GM21576 (cell line): ENCODE measurements at regions not wholly inside any gene's neighbourhood (a gene's known extent, or its start where the extent isn't known, plus 50 kb on each side); places are given as distances from the start of the nearest gene placed in this dataset.
"Not testable (repeated sequence)": the region's sequence is repeated elsewhere in the genome, so short reads cannot be mapped to it uniquely, and the experiment has no call there.

Source experiments
- ATAC-seq: cut with Tn5 transposase; IDR thresholded peaks from one replicate; pipeline ENCODE4 v1.9.1; 2021; ENCODE audit warnings: mild to moderate bottlenecking, moderate library complexity; ENCODE audit not compliant: unreplicated experiment

DNA sequence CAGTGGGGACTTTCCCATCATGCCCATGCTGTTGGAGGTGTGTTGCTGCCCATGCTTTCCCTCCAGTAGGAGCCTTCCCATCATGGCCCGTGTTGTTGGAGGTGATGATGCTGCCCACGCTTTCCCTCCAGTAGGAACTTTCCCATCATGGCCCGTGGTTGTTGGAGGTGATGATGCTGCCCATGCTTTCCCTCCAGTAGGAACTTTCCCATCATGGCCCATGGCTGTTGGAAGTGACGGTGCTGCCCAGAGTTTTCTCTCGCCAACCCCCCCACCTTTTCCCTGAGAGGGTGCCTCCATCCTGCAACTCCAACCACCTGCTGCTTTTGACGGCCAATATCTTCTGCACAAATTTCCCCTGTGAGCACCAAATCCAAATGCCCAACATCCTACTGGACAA is 205.7 kb downstream of the TOMM20 start:
- no peak for ATAC-seq

DNA sequence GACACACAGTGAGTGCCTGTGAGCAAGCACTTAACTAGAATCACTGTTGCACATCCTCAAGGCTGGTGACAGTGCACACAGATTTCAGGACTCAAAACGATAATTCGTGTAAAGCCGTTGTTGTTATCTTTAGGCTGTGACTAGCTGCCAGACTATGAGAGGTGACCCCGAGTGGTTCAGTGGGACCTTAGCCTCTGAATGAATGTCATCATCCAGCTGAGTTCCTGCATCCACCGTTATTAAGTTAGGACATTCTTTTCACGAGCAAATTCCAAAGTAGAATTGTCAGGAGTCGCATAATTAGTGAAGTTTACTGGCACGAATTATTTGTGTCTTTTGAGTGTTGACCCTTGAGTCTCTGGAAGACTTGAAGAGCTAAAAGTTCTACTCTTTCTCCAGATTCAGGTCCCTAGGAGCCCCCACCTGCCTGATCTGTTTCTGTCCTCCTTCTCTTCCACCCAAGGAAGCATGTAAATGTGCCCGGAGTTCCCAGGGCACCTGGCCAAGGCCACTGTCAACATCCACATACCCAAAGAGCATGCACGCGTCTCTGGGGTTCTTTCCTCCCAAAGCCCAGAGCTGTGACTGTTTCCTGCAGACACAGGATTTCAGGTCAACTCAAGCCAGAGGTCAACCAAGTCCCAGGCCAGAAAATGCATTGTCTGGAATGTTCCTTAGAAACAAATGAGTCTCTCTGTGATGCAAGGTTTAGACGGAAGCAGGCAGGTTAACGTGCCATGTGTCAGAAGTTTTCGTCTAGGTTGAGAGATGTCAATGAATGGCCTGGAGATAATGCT is 207.2 kb downstream of the TOMM20 start:
- no peak for ATAC-seq

DNA sequence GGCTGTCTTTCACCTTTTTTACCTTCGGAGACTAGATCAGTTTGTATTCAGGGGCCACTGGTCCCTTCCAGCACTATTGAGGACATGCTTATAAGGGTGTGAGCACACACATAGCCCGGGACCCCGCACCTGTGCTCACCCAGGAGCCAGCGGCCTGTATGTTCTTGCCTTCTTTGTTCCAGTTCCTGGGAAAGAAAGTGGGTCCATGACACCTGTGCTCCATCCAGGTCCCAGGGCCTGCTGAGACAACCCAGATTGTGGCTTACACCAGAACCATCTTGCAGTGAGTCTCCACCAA is 207.8 kb downstream of the TOMM20 start:
- ATAC-seq: no peak

DNA sequence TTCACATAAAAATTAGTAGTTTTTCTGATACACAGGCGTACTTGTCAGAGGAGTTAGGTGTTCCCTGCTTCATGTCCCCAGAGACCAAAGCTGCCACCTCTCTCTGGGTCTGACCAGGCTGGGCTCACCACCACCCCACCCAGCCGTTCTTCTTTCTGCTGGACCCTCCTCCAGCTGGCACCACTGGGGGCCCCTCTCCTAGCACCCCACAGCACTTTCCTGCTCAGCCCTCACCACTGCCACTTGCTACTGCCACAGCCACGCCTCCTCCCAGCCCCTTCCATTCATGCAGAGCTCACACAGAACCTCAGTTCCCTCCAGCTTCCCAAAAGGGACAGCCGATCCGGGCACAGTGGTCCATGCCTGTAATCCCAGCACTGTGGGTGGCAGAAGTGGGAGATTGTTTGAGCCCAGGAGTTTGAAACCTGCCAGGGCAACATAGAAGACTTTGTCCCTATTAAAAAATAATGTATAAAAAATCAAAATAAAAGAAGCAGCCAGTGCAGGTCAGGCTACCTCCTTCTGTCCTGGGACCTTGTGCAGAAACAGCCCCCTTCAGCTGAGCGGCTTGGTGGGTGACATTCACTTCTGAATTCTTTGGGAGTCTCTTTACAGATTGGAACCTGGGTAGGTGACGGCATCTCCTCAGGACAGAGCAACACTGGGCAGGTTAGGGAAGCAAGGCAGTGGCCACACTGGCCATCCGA is 208.3 kb downstream of the TOMM20 start:
- no peak for ATAC-seq

DNA sequence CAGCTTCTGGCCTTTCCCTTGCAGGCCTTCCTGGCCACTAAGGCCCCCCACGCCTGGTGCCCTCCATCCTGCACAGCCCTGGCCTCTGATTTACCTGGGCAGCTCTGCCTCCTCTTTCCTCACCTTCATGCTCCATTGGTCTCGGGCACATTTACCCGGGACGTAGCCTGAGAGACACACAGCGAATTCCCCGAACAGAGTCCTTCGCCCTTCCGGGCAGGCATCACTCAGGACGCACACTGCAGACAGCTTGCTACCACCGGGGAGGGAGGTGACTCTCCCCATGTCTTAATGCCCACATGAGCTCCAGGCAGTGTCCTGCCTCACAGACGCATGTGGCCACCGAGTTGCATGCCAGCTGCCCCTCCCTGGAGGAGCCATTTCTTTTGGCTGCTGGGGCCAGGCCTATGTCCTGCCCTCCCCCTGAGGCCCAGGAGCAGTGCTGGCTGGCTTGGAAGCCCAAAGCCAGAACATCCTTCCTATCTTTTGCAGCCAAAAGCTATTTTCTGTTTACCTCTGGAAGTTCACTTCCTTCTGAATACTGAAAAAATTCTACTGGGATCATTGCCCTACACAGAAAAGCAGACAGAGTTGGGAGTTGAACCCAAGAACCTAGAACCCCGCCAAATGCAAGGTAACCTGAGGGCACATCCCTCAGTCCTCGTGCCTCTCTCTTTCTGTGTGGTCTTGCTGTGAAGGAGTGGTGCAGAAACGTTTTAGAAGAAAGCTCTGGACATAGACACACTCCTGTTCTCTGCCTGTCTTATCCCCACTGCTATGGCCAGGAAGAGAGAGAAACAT is 209.5 kb downstream of the TOMM20 start:
- no peak for ATAC-seq

DNA sequence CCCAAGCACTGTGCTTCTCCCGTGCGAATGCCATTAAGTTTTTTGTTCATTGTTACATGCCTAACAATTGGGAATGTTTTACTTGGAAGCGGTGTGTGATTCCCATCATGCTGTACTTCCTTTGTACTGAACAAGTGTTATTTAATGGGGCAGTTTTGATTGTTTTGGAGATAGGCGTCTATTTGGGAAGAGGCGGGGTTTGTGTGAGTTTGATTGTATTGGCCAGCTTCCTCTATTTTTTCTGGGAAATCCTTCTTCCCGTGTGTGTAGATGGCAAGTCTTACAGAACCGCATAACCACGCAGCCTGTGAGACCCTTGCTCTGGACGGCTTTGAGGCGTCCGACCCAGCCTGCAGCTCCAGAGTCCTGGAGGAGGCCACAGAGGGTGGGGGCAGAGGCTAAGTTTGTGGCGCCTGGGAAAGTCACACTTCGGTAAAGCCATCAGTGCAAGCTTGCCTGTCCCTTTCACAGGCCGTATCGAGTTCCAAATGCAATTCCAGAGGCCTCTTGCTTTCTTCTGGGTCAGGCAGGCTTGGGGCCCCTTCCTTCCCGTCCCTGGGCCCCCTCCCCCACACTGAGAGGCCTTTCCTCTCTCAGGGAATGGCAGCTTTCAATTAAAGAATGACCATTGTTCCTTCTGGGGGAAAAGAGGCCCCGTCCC is 210.3 kb downstream of the TOMM20 start:
- ATAC-seq: no peak

DNA sequence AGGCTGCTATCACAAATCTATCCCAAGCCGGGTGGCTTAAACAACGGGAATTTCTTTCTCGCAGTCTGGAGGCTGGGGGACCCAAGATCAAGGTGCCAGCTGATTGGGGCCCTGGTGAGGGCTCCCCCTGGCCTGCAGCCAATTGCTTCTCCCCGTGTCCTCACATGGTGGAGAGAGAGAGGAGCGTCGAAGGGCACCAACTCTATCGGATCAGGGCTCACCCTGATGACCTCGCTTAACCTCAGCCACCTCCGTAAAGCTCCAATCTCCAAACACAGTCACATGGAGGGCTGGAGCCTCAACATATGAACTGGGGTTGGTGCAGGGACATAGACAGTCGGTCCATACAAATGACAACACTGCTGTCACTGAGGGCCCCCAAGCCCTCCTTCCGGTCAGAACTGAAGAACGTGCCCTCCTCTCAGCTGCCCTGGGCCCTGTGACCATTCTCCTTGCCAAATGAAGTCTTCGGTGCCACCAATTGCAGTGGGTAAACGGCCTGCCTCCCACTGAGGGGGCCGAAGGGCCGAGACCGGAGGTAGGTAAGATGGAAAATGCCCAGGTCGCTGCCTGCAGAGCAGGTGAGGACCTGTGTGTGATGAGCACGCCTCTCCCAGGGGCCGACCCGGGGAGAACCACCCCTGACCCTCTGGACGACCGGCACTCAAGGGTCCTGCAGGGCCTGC is 211.0 kb downstream of the TOMM20 start:
- no peak for ATAC-seq

DNA sequence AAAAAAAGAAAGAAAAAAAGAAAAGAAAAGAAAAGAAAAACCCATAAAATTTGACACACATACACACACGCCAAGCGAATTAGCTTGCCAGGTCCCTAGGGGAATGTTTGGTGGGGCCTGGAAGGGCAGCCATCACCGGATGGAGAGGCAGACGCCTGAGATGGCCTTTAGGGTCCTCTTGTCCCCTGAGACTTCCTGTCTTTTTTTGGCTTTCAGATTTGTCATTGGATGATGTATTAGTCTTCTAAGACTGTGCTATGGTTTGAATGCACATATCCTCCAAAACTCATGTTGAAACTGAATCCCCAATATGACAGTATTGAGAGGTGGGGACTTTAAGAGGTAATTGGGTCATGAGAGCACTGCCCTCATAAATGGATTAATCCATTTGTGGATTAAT is 211.8 kb downstream of the TOMM20 start:
- no peak for ATAC-seq

DNA sequence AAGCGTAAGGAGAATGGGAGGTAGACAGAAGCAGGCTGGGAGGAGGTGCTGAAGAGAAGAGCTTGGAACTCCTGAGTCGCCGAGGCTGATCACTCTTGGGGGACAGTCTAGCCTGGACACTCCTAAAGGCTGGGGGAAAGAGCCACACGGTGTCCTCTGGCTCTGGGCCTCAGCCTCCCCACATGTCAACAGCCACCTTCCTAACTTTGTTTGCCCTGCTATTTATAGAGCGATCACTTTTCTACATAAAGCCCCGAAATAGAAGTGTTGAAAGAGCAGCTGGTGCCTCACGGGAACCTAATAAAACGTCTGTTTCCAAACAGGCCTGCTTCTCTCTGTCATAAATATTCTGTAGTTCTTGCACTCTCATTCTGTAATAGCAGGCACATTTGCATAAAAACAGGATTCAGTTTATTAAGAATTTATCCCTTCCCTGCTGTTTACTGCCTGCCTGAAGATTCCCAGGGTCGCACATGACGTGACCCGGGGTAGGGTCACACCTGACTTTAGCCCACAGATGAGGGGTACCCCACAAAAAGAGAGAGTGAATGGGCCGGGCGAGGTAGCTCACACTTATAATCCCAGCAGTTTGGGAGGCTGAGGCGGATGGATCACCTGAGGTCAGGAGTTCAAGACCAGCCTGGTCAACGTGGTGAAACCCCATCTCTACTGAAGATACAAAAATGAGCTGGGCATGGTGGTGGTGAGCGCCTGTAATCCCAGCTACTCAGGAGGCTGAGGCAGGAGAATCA is 212.5 kb downstream of the TOMM20 start:
- no peak for ATAC-seq

DNA sequence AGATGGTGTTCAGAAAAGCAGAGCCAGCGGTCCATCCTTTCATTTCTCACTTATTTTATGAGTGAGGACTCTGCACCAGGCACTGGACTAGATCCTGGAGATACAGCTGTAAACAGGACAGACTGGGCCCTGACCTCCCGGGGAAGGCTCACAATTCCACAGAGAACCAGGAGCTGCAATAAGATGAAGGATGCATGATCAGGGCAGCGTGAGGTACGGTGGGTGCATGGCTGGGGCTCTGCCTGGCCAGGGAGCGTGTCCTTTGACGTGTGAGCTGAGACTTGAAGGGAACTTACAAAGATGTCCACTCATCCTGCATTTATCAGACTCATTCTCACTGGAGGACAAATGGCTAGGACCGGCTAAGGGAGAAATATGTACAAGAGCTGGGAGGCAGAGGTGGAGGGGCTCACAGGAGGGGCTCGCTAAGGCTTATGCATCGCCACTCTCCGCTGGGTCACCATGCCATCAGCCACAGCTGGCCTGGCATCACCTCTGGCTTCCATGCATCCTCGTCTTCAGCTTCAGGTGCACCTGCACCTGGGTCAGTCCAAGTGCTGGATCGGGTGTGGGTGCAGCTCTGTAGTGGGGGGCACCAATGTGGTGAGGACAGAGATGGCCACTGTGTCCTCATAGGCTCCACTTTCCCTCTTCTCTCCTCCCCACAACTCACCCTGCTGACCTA is 213.9 kb downstream of the TOMM20 start:
- ATAC-seq: no peak

DNA sequence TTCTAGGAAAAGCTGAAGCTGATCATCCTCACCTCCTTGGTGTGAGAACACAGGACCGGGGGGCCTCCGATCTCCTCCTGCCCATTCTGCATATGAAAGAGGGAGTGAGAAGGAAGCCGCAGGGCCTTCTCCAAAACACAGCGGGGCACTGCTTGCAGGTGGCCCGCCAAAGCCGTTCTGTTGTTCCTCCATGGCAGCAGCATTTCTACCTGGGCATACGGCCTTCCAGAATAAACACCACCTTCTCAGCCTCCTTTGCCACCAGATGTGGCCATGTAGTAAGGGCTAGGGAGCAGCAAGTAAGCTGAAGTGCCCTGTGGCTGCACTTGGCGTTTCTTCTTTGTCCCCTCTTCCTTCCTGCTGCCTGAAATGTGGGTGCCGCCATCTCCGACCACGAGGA is 214.9 kb downstream of the TOMM20 start:
- ATAC-seq: no peak

DNA sequence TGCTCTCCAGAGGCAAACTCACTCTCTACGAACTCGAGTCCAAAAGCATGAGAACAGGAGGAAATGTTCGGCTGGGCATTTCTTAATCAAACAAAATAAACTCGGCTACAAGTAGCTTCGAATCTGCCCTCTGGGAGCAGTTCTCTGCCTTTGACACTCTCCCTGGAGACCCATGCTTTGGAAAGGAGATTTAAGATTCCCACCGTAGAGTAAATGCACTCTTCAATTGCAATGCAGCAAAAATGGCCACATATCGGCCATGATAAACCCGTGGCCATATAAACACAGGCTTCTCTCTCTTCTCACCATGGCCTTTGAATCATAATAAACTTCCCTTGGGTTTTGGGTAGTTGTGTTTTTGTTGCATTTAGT is 215.4 kb downstream of the TOMM20 start:
- ATAC-seq: no peak

DNA sequence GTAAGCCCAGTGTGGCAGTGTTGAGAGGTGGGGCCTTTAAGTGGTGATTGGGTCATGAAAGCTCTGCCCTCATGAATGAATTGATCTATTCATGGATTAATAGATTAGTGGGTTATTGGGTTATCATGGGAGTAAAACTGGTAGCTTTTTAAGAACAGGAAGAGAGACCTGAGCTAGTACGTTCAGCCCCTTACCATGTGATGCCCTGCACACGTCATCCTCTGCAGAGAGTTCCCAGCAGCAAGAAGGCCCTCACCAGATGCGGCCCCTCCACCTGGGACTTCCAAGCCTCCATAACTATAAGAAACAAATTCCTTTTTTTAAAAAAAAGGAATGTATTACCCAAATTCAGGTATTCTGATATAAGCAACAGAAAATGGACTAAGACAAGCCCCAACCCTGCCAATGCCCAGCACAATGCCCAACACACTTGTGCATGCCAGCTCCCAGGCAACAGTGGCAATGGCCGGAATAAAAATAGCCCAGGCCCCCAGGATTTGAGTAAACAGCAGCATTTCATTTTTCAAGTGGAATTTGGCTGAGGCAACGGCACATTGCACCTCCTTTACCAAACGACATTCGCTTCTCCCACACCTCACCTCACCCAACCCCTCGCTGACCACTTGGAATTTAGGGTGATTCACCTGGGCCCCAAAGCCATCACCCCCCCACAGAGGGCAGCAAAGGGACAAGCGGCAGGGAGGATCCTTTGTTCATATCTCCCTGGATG is 215.9 kb downstream of the TOMM20 start:
- no peak for ATAC-seq

DNA sequence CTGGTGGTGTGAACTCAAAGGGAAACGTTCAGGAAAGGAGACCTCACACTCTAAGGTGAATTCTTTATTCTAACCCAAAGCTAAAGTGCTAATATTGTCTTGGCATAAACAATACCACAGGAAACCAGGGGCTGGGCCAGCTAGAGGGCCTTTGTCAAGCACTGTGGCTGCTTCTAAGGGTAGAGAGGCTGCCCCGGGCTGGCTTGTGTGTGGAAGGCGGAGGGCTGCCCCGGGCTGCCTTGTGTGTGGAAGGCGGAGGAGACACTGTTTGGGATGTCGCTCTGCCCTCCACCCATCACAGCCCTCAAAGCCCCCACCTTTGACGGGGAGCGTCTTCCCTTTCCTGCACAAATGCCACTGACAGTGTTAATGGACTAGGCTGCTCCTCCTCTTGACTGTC is 216.8 kb downstream of the TOMM20 start:
- ATAC-seq: no peak

DNA sequence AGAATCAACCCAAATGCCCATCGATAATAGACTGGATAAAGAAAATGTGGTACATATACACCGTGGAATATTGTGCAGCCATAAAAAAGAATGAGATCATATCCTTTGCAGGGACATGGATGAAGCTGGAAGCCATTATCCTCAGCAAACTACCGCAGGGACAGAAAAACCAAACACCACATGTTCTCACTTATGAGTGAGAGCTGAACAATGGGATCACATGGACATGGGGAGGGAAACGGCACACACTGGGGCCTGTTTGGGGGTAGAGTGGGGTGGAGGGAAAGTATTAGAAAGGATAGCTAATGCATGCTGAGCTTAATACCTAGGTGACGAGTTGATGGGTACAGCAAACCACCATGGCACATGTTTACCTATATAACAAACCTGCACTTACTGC is 217.5 kb downstream of the TOMM20 start:
- ATAC-seq: not testable (repeated sequence)

DNA sequence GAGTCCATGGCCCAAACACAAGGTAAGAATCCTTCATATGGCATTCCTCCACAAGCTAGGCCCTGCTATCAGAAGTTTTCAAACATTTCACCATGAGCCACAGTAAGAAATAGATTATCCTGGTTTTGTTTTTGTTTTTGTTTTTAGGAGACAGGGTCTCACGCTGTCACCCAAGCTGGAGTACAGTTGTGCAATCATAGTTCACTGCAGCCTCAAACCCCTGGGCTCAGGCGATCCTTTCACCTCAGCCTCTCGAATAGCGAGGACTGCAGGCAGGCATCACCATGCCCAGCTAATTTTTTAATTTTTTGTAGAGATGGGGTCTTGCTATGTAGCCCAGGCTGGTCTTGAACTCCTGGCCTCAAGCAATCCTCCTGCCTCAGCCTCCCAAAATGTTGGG is 218.8 kb downstream of the TOMM20 start:
- no peak for ATAC-seq

DNA sequence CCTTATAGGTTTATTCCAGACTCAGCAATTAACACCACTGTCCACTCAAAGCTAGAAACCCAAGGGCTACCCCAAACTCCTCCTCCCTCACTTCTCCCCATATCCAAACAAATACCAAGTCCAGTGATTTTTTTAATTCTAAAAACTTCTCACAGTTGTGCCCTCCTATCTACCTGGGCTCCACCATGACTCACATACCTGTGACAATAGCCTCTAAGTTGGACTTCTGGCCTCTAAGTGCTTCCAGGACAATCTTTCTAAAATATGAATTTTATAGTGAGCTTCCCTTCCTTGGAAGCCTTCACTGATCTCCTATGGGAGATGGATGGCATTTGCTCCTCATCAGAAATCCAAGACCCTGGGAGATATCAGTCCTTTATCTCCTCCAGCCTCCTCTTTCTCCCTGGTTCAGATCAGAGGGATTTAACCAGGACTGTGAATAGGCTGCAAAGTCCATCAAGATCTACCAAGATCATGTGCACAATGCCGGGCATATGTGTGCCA is 219.3 kb downstream of the TOMM20 start:
- no peak for ATAC-seq

DNA sequence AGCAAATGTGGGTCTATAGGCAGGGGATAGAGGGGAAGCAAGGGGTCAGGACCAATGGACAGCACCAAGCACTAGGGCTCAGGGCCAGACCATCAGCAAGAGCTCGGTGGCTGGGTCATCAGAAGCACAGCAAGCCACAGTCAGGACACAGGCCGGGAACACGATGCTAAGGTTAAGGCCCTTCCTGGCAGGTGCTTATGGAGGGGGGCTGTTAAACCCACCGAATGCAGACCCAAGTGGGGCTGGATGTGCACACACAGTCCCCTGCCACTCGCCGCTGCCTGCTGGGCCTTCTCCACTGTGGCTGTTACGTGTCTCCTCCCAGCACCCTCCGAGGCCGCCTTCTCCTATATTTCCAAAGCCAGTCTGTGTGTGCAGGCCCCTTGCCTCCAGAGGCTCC is 220.1 kb downstream of the TOMM20 start:
- no peak for ATAC-seq

DNA sequence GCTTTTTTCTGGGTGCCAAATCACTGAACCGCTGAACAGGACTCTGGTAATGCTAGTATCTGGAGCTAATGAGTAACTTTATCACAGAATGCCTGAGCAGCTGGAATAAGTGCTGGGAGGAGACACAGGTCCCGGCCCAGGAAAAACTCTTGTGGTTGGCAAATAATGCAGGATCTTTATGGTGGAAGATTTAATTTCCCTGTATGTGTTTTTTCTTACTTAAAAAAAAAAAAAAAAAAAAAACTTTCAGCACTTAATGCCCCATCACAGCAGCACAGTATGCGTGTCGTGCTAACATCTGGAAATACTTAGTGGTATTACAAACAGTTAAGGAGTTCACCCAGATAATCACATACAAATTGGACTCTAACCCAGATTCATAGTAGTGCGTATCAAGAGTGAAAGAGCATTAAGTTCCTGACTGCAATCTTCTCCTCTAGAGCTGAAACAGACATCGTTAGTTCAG is 220.7 kb downstream of the TOMM20 start:
- no peak for ATAC-seq
